ENCODE measurements at regions not wholly inside any gene's neighbourhood (a gene's known extent, or its start where the extent isn't known, plus 50 kb on each side); places are given as distances from the start of the nearest gene placed in this dataset.
A peak's percentile ranks its signal among the peaks of the same experiment; 100 is the strongest.

- DNase-seq (ENCODE audit: low spot score) = peak; percentile 15
Observed at GRCh38 chr1:30048905-30049304, 674.5 kb downstream of the MATN1 start.

DNA sequence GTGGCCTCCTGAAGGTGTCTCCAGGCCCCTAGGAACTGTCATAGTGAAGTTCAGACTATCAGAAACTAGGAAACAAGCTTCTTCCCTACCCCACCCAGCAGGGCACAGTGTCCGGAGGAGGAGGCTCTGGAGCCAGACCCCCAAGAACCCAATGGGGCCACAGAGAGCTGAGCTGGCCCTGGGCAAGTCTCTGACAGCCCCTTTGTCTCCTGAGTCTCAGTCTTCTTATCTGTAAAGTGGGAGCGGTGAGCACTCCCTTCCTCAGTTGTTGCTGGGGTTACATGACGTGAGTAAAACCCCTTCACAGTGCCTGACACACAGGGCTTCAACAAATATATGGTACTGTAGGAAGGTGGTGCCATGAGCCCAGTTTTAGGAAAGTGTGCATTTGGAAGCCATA is 675.8 kb downstream of the MATN1 start:
- DNase-seq (ENCODE audit: low spot score) = peak; percentile 10
- no peak for ATAC-seq

More at GRCh38 chr1:30048905-30049304, 674.5 kb downstream of the MATN1 start:
- no peak for ATAC-seq

DNA sequence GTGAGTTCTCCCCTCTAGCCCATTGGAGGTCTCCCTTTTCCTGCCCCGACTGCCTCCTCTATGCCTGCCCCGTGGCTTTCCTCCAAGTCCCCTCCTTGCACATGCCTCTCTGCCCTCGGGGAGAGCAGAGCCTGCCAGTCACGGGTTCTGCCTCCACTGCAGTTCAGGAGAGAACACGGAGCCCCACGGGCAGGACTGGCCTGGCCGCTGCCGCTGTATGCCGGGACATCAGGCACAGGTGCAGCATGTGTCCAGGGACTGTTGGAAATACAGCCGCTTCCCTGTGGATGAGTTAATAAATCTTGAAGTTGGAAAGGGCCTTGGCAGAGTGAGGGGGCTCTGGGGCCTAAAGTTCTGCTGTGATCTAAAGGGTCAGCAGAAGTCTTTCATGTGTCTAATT is 676.6 kb downstream of the MATN1 start:
- DNase-seq (ENCODE audit: low spot score) (no peak), ATAC-seq (no peak)

- DNase-seq (ENCODE audit: low spot score) (no peak), ATAC-seq (no peak)
Observed at GRCh38 chr1:30045304-30046090, 677.9 kb downstream of the MATN1 start.

- ATAC-seq = no peak
Observed at GRCh38 chr1:30044656-30045144, 678.7 kb downstream of the MATN1 start.

GRCh38 chr1:30043731-30044408 is 679.5 kb downstream of the MATN1 start:
- DNase-seq (ENCODE audit: low spot score) (no peak), ATAC-seq (no peak)

More at GRCh38 chr1:30044656-30045144, 678.7 kb downstream of the MATN1 start:
- no peak for DNase-seq (ENCODE audit: low spot score)

GRCh38 chr1:30043256-30043655 is 680.1 kb downstream of the MATN1 start:
- DNase-seq (ENCODE audit: low spot score) (no peak), ATAC-seq (no peak)

GRCh38 chr1:30042438-30043147 is 680.8 kb downstream of the MATN1 start:
- ATAC-seq = no peak
- DNase-seq (ENCODE audit: low spot score) = no peak

- ATAC-seq = no peak
- no peak for DNase-seq (ENCODE audit: low spot score)
Observed at GRCh38 chr1:30041741-30042437, 681.5 kb downstream of the MATN1 start.

DNA sequence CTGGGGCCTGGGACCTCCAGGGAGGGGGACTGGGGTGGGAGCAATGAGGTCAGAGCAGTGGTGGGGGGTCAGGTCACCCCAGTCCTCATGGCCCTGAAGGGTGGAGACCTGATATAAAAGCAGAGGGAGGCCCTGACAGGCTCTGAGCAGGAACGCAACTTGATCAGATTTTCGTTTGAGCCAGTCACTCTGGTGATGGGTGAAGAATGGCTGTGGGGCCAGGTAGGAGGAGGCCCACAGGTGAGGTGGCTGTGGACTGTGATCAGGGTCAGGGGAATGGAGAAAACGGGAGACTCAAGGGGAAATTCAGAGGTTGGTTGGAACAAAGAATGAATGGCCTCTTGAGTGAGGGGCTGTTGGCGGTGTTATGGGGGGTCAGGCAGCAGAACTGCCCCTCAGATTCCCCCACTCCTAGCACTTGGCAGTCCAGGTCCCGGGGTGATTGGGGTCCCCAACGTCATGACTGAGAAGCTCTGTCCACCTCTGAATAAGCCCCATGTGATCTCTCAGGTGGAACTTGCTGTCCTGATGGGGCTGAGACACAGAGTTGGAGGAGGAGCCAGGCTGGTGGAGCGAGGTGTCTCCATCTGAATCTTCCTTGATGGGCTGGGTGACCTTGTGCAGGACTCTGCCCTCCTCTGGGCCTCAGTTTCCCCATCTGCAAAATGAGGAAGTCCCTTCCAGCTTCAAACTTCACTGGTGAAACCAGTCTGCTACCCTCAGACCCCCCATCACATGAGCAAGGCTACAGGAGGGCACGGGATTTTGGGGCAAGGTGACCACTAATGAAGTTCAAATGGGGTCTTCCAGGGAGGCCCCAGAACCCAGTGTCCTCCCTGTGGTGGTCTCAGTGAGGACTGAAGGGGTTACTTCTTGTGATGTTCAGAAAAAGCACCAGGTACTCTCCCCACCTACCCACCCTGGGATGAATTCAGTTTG is 683.0 kb downstream of the MATN1 start:
- ATAC-seq = no peak
- DNase-seq (ENCODE audit: low spot score) = no peak

GRCh38 chr1:30039354-30040080 is 683.9 kb downstream of the MATN1 start:
- ATAC-seq (no peak), DNase-seq (ENCODE audit: low spot score) (no peak)

DNA sequence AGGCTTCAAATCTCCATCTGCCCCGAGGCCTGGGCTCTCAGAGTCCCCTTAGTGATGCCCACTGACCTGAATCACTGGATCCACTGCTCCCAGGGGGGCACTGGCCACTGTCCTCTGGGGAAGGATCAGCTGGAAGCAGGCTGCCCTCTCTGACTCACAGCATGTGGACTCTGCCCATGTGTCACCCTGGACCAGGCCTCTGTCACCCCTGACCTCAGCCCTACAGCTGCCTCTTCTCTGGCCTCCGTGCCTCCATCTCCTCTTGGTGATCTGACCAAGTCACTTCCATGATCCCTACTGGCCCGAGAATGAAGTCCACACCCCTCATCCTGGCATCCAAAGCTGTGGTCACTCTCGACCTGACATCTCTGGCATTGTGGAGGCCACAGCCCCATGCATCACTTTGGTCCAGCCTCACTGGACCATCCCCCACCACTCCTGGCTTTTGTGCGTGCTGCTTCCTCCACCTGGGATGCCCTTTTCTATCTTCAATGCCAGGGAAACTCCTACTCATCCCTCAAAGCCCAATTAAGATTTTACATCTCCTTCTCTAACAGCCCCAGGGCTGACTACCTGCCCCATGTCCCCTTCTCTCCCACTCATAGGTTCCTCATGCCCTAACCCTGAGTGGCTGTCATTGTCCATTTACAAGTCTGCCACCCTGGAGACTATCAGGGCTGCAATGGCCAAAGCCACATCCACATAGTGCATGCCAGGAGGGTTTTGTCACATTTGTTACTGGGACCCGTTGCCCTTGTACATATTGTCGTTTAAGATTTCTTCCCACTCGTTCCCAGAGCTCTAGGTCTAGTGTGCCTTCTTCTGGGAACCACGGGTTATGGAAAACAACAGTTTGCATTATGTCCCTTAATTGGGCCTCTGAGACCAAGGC is 685.0 kb downstream of the MATN1 start:
- DNase-seq (ENCODE audit: low spot score) = no peak
- ATAC-seq = no peak

- ATAC-seq (no peak), DNase-seq (ENCODE audit: low spot score) (no peak)
Observed at GRCh38 chr1:30037251-30038118, 685.9 kb downstream of the MATN1 start.

DNA sequence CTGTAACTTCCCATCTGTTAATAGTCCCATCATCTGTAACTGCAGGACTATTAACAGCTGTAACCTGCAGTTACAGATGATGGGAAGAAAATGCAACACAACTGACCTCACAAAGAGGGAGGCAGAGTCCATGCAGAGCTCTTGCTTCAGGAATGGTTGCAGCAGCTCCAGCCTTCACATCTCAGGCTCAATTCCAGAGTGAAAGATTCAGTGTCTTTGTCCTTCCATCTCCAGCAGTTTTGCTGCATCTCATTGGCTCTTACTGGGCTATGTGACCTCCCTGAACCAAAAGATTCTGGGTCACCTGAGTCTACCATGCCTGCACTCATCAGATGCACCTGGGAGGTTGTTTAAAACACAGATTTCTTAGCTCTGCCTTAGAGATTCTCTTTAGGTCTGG is 686.7 kb downstream of the MATN1 start:
- DNase-seq (ENCODE audit: low spot score) = no peak
- ATAC-seq = no peak

- no peak for DNase-seq (ENCODE audit: low spot score)
- no peak for ATAC-seq
Observed at GRCh38 chr1:30036229-30036547, 687.2 kb downstream of the MATN1 start.

GRCh38 chr1:30035522-30036228 is 687.7 kb downstream of the MATN1 start:
- DNase-seq (ENCODE audit: low spot score) (no peak), ATAC-seq (no peak)
